G401 (cell line): ENCODE measurements at regions not wholly inside any gene's neighbourhood (a gene's known extent, or its start where the extent isn't known, plus 50 kb on each side); places are given as distances from the start of the nearest gene placed in this dataset.

ENCODE experiments used
- DNase-seq: peaks from one replicate; pipeline ENCODE4 v3.0.0-alpha.2; 2015; ENCODE audit warnings: low spot score
- in situ Hi-C: cut with HindIII; loops from 2 replicates; pipeline ENCODE4 v1.10.0; 2016; ENCODE audit warnings: low sequenced_read_pairs, mixed read lengths

DNA sequence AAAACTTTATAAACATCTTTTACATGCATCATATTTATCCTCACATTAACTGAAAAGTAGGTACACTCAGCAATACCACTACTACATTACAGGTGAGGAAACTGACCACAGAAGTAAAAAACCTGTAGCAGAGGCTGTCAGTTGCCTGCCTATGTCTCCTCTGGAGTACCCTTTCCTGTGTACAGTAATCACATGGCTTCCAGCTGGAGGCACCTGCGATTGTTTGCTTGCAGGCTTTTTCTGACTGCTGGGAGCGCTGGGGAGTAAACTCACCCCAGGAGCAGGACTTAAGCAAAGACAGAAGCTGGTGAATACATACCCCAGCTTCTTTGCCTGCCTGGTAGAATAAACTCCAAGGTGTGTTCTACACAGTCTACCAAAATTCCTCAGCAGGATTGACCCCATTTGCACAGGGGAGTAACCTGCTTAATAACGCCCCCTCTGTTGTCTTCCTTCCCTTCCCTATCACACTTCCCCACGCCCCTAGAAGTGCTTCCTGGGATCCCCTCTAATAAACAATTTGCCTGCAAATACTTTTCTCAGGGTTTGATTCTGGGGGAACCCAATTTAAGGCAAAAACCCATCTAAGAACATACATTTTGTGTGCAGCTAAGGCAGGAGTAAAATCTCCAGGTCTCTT, 138.9 kb downstream of the PTH2R start:
- no peak for DNase-seq
- in situ Hi-C loops: no loop called here

DNA sequence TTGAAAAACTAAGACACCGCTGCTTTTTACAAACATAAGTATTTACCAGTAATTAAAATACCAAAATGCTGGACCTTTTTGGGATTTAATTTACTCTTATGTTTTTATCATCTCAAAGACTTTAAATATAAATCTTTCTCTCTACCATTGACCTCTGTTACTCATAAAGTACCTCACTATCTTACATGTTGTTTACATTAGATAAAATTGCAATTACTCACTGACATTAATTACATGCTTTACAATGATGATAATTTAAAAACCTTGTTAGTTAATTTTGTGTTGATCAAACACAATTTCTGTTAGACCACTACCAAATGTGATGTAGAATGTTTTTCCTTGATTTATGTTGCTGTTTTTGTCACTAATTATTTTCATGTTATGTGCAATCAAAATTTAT, 139.5 kb downstream of the PTH2R start:
- in situ Hi-C loops: no loop called here
- DNase-seq: no peak

DNA sequence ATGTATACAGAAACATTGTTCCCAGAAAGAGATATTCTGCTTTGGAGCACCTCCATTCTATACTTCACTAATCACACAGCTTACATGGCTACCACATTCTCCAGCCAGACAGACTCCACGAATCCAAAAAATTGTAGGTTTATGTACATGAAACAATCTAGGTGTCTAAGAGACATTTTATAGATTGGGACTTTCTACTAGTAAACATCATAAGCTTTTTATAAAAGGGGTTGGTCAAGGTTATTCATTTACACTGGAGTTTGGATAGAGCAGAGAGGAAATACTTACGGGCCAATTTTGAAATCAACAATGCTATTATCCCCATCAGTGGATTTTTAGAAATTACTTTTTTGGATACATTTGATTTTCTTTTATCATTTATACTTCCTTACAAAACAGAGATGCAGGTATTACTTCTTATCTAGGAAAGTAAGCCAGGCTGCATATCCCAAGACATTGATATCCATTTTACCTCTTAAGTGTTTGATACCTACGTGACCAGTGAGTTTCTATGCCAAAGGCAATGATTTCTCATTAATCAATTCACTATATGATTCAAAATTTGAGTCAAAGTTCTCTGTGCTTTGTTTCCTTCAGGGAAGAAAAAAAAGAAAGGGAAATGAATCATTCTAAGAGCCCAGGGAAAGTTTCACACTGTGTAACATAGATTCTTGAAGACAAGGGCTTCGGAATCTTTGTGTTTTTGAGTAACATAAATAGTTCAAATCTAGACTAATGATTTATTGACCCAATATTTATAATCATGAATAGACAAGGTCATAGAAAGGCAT, 140.5 kb downstream of the PTH2R start:
- DNase-seq: no peak
- in situ Hi-C loops: no loop called here

DNA sequence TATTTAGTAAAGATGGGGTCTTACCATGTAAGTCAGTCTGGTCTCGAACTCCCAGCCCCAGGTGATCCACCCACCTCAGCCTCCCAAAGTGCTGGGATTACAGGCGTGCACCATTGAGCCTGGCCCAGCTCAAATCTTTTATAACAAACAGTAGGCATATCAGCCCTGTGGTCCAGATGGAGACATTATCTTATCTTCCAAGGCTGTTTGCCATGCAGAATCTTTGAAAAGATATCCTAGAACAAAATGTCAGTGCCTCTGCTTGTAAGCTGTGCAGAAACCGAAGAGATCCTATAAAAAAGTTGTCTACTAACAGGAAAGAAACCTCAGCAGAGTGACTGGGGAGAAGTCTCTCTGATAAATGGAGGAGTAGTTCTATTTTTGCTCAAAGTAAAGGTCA, 142.1 kb downstream of the PTH2R start:
- no peak for DNase-seq
- in situ Hi-C loops: no loop called here

DNA sequence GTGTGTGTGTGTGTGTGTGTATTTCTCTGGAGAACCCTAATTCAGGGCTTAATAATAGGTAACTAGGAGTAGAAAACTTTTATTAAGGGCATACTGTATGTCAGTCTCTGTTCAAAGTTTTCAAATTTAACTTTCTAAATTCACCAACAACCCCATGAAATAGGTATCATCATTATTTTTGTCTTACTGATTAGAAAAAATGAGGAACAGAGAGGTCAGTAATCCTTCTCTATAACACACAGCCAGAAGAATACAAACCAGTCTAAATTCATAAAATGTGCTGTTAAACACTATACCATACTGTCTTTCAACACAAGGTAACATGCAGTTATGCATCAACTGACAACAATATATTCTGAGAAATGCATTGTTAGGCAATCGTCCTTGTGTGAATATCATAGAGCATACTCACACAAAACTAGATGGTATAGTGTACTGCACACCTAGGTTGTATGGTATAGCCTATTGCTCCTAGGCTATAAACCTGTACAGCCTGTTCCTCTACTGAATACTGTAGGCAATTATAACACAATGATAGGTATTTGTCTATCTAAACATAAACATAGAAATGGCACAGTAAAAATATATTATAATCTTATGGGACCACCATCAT, 143.1 kb downstream of the PTH2R start:
- in situ Hi-C loops: no loop called here

DNA sequence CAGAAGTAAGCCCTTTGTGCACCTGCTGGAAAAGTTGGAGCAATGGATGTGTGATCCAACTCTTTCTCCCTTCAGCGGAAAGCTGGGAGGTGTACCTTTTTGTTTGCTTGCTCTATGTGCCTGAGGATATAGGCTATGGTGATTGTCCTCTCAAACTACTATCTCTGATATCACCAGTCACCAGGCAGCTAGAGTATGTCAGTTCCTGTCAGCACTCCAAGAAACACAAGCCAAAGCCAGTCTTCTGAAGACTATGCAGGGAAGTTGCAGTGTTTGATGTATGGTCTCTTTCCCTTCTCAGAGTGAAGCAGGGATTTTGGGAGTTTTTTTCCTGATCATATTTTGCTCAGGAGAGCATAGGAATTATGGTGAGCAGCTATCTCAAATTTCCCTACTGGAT, 146.4 kb downstream of the PTH2R start:
- in situ Hi-C loops: no loop called here

More for the DNA sequence above, 143.1 kb downstream of the PTH2R start:
- no peak for DNase-seq

DNA sequence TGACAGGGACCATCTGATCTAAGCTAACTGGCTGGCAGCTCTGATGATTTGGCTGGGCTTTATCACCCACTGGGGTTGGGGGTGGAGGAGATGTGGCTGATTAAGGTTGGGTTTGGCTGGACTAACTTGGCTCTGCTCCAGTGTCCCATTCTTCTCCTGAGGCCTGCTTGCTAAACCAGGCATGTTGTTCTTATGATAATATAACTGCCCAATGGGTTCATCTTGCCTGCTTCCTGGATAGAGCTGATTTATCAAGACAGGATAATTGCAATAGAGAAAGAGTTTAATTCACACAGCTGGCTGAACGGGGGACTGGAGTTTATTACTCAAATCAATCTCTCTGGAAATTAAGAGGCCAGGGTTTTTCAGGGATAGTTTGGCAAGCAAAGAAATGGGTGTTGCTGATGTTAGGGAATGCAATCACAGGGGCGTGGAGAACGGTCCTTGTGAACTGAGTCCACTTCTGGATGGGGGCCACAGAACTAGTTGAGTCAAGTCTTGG, 150.4 kb downstream of the PTH2R start:
- DNase-seq: no peak
- in situ Hi-C loops: no loop called here

More for the DNA sequence above, 146.4 kb downstream of the PTH2R start:
- no peak for DNase-seq

DNA sequence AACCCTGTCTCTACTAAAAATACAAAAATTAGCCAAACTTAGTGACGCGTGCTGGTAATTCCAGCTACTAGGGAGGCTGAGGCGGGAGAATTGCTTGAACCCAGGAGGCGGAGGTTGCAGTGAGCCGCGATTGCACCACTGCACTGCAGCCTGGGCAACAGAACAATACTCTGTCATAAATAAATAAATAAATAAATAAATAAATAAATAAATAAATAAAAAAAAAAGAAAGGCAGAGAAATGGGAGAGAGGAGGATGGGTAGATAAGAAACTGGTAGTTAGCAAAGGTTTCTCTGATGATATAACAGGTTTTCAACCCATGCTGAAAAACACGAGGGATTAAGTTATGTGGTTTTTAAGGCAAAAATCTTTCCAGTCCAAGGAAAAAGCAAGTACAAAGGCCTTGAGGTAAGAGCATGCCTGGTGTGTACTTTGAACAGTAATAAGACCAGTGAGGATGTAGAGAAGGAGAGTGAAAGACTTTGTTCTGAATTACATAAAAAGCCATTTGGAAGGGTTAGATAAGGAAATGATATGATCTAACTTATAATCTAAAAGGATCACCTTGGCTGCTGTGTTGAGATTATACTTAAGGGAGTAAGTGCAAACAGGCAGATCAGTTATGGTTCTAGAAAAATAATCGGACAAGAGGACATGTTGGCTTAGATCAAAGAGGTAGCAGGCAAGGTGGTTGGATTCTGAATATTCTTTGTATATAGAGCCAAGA, 159.3 kb downstream of the PTH2R start:
- no peak for DNase-seq
- in situ Hi-C loops: no loop called here

DNA sequence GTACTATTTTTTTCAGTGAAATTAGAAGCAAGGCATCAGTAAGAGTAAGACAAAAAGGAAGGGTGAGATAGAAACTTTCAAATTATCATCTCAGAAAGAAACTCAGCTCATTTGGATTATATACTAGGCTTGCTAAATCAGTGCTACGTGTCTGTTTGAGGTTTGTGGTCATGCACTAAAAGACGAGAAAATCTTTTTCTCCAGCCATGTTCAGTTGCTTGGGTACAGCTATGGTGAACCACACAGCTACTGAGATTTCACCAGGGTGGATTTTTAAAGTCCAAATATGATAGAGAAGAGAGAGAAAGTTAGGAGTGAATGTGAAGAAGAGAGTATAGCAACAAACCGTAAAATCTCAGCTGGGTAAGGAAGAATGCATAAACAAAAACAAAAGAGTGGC, 161.6 kb downstream of the PTH2R start:
- DNase-seq: no peak
- in situ Hi-C loops: no loop called here

DNA sequence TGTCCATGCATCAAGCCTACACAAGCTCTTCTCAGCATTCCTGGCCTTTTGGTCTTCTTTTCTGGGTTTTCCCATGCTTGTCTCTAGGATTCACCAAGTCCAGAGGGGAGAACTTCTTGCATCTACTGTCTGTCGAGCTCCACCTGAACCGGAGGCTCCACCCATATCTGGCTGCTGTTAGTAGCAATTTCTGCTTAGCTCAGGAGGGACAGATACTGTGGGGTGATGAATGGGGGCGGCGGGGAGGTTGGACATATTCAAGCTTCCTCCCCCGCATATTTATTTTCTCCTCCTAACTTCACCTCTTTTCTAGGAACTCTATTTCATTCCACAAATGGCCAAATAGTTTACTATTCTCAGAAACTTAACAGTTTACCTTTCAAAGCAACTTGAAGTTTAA, 163.5 kb downstream of the PTH2R start:
- in situ Hi-C loops: no loop called here
- no peak for DNase-seq

DNA sequence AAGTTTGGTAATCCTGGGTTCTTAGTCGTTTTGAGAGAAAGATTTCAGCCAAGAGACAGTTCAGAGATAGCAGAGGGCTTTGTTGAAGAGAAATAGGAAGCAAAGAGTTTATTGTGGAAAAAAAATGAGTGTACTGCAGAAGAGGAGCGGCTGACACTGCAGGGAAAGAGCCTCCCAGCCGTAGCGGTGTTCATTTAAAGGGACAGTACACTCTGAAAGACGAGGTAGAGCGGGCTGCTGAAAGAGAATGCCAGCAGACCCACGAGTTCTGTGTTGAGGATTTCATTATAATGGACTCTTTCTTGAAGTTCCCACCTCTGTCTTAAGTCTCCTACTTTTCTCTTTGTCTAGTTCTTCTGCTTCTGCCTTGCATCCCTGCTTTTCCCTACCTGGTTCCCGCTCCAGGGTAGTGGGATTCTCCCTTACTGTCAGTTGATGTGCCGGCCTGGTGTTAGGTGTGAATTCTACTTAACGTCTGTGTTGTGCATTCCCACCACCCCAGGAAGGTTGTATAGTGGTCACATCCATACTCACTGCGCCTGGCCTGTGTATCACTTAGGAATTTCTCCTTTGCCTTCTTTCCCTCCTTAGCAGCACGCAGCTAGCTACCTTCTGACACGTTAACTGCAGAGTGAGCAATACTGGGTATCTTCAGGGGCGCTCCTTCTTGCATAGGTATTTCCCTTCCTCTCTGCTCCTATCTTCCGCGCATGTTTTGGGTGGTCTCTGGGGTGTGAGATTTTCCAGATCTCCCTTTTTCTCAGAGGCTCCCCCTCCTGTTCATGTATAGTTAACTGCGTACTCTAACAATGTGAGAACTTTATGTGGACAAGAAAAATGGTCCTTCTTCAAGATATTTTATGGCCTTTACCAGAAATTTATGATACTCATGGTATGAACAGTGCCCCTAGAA, 164.5 kb downstream of the PTH2R start:
- DNase-seq: no peak
- in situ Hi-C loops: no loop called here

DNA sequence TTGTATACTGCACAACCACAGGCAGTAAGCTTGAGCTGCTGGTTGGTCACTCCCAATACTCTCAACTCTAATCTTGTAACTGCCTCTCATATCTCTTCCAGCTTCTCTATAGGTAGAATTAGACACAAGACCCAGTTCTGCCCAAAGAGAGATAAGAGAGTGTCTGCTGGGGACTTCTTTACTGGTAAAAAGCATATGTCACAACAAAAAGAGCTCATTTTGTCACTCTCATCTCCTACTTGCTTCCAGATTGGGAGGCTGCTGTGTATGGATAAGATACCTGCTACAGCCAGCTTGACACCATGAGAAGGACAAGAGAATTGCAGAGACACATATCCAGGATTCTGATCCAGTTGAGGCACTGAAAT, 165.2 kb downstream of the PTH2R start:
- DNase-seq: no peak
- in situ Hi-C loops: no loop called here

DNA sequence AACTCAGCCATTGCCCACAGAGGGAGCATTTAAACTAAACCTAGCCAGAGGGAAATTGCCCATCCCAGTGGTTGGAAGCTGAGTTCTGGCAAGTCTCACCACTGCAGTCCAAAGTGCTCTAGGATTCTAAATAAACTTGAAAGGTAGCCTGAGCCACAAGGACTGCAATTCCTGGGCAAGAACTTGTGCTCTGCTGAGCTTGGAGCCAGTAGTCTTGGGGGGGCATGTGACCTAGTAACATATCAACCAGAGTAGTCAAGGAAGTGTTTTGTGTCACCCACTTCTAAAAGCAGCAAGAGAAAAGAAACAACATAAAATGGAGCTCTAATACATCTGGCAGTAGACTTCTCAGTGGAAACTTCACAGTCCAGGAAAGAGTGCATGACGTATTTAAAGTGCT, 167.0 kb downstream of the PTH2R start:
- no peak for DNase-seq

DNA sequence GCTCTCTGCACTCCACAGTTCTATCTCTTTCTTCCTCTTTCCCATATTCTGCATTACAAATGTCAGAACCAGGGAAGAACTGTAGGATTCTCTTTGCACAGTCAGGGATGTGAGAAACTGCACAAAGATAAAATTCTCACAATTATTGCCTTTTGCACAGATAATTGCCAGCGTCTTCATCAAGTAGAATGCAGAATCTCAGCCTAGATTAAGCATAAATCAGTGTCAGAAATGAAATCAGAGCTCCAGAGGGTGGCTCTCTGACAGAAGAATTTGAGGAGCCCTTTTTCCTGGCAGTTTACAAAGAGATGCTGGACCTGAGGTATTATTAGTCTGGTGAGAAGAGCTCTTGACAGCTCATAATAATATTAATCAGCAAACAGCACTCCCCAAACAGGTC, 173.1 kb downstream of the PTH2R start:
- no peak for DNase-seq
- in situ Hi-C loops: no loop called here

More for the DNA sequence above, 167.0 kb downstream of the PTH2R start:
- in situ Hi-C loops: no loop called here

DNA sequence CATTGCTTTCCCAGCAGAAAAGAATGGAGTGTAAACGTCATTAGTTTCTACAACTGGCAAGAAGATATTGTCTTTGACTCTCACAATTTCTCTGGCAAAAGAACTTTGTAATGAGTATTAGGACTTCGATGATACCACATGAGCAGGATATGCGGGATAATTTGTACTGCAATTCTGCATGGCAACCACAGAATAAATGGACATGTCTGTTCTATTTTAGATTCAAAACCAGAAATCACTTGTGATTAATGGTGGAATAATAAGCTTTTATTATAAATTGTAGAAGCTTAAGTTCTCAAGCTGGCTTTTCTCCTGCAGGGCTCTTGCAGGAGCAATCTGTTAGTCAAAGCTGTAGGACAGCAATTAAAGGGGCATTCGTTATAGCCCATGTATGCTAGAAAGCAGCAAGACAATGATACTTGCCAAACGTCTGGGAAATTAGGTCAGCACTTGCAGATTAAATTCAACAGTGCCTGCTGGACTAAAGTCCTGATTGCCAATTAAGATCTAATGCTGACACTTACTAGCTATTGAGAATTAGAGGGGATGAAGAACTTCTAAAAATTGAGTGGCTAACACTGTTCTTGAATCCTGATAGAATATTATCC, 177.9 kb downstream of the PTH2R start:
- in situ Hi-C loops: no loop called here

DNA sequence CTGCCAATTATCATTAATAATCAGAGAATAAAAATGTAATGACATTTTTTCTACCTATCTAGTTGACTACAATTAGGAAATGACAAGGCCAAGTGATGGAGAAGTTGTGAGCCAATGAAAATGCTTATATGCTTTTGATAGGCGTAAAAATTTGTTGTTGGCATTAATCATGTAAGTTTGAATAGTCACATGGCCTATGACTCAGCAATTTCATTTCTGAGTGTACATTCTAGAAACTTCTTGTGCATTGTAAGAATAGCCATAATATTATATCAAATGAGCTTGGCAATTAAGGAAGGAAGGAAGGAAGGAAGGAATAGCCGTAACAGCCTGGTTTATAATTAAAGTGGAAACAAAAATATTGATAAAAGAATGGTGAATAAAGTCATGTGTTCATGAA, 179.9 kb downstream of the PTH2R start:
- DNase-seq: no peak
- in situ Hi-C loops: no loop called here

More for the DNA sequence above, 177.9 kb downstream of the PTH2R start:
- peak; percentile 63 for DNase-seq

DNA sequence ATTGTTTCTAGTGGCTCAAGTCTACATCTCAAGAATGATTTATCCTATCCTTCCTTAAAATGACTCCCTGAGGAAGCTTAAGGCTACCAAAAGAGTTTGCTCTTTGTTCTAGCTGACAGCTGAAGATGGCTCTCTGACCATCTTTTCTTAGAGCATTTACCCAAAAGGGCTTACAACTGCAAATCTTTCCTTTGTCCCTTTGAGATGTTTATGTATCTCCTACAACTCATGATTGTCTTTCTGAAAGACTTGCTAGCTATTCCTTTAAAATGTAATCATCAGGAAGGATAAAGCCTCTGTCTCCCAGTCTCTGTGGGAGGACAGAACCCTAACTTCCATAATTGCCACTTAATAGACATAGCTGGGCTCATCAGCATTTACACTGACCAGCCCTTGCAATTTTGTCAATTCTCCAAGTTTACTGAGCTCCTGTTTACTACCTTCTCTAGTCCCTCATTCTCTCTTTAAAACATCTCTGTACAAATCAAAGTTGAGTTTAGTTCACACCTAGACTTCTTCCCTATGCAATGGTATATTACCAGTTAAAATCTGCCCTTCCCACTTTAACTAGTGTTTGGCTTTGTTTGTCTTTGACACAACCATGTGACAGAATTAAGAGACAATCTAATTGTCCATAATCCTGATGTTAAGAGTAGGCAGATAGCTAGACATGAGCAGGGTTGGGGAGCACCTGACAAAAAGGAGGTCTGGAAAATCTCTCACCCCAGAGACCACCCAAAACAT, 188.2 kb downstream of the PTH2R start:
- no peak for DNase-seq
- in situ Hi-C loops: no loop called here
